ENCODE measurements at regions not wholly inside any gene's neighbourhood (a gene's known extent, or its start where the extent isn't known, plus 50 kb on each side); places are given as distances from the start of the nearest gene placed in this dataset.

DNA sequence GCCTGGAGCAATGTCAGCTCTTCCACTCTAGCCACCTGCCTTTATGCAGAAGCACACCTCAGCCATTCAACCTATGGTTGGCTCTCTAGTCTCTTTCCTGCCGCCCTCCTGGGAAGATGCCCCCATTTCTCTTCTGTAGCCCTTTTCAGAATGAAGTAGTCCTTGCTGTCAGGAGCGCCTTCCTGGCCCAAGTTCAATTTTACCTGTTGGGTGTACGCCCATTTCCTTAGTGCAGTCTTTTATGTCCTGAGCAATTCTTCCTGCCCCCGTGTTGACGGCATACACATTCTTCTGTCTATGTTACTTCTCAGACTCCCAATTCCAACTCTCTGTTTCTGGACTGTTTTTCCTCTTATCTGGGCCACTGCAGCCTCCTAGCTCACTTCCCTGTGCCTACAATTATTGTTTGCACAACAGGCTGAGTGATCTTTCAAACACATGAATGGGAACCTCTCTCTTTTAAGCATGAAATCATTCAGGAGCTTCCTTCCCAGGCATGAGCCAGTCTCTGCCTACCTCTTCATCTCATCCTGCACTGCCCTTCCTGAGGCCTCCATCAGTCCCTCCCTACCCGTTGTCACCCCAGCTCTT is 389.2 kb downstream of the CD83 start:
- H3K4me1 ChIP-seq (ENCODE audit: insufficient read depth), result peaks cover 2% of the 10 kb centered on the region
- WGBS (ENCODE audit: low lambda C conversion rate, missing lambda C conversion rate), result 76% methylated on average over 6 of the region's 6 CpGs
- no peaks in the 10 kb centered on the region for H3K9me3 ChIP-seq (ENCODE audit: low read depth)
- H4K20me1 ChIP-seq (ENCODE audit: insufficient read depth, poor library complexity, severe bottlenecking), result no peaks in the 10 kb centered on the region
- H3K27me3 ChIP-seq, result no peaks in the 10 kb centered on the region
- H3K27ac ChIP-seq, result no peak overlapping the region
- H3K79me2 ChIP-seq, result no peaks in the 10 kb centered on the region
- H3K9me2 ChIP-seq (replicated peaks; ENCODE audit: insufficient read depth), result no peaks in the 10 kb centered on the region
- no peak overlapping the region for H2AFZ ChIP-seq
- H3K36me3 ChIP-seq (replicated peaks; ENCODE audit: insufficient read depth, low read depth), result no peaks in the 10 kb centered on the region
- TF ChIP-seq EZH2 (IDR thresholded peaks at IDR 0.05; ENCODE audit: borderline replicate concordance), result no peak
- H3K4me2 ChIP-seq, result no peak overlapping the region
- DNase-seq (ENCODE audit: low spot score), result no peak
- H3K4me3 ChIP-seq, result no peak overlapping the region

- DNase-seq (ENCODE audit: low spot score), result no peak
- Histone ChIP-seq H3K9me3 (ENCODE audit: low read depth) (no peaks in the 10 kb centered on the region), H4K20me1 (ENCODE audit: insufficient read depth, poor library complexity, severe bottlenecking) (no peaks in the 10 kb centered on the region), H3K4me2 (no peak overlapping the region), H3K4me1 (ENCODE audit: insufficient read depth) (no peaks in the 10 kb centered on the region), H3K36me3 (replicated peaks; ENCODE audit: insufficient read depth, low read depth) (no peaks in the 10 kb centered on the region), H2AFZ (no peak overlapping the region), H3K27me3 (no peaks in the 10 kb centered on the region), H3K79me2 (no peaks in the 10 kb centered on the region), H3K27ac (no peak overlapping the region), H3K9me2 (replicated peaks; ENCODE audit: insufficient read depth) (no peaks in the 10 kb centered on the region), H3K4me3 (no peak overlapping the region)
- TF ChIP-seq EZH2phosphoT487 (IDR thresholded peaks at IDR 0.05; ENCODE audit: low read depth, severe bottlenecking, unreplicated experiment), result no peak
- WGBS (ENCODE audit: low lambda C conversion rate, missing lambda C conversion rate), result 88% methylated on average over 5 of the region's 5 CpGs
Measured at GRCh38 chr6:14509120-14509519, 391.5 kb downstream of the CD83 start.

DNA sequence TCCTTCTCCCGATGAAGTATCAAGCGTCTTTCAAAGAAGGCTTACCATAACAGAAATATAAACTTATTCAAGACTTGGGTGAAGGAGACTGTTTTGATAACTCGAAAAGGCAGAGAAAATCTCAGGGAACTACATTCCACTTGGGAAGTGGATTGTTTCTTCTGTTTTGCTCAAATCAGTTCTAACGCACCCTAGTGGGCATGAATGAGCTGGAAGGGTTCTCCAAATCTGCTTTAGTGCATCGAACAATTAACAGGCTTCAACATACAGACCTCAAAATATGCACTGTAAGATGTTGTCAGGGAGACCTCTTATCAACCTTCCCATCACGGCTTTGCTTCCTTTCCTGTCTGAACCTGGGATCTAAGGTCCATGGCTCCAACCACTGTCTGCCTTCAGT is 392.5 kb downstream of the CD83 start:
- no peaks in the 10 kb centered on the region for H3K9me2 ChIP-seq (replicated peaks; ENCODE audit: insufficient read depth)
- TF ChIP-seq EZH2 (IDR thresholded peaks at IDR 0.05; ENCODE audit: borderline replicate concordance) (no peak), CTCF (IDR thresholded peaks at IDR 0.05; ENCODE audit: poor library complexity) (no peak), EZH2phosphoT487 (IDR thresholded peaks at IDR 0.05; ENCODE audit: low read depth, severe bottlenecking, unreplicated experiment) (no peak)
- 85% methylated on average over 6 of the region's 6 CpGs for WGBS (ENCODE audit: low lambda C conversion rate, missing lambda C conversion rate)

GRCh38 chr6:14511061-14511586 is 393.6 kb downstream of the CD83 start:
- Histone ChIP-seq H3K27me3 (no peaks in the 10 kb centered on the region), H3K27ac (no peak overlapping the region), H3K79me2 (no peaks in the 10 kb centered on the region), H4K20me1 (ENCODE audit: insufficient read depth, poor library complexity, severe bottlenecking) (no peaks in the 10 kb centered on the region), H3K9me2 (replicated peaks; ENCODE audit: insufficient read depth) (no peaks in the 10 kb centered on the region), H3K4me1 (ENCODE audit: insufficient read depth) (no peaks in the 10 kb centered on the region), H3K4me3 (no peak overlapping the region), H3K9me3 (ENCODE audit: low read depth) (no peaks in the 10 kb centered on the region), H3K4me2 (no peak overlapping the region), H2AFZ (no peak overlapping the region), H3K36me3 (replicated peaks; ENCODE audit: insufficient read depth, low read depth) (no peaks in the 10 kb centered on the region)
- no peak for TF ChIP-seq CTCF (IDR thresholded peaks at IDR 0.05; ENCODE audit: poor library complexity)
- TF ChIP-seq EZH2phosphoT487 (IDR thresholded peaks at IDR 0.05; ENCODE audit: low read depth, severe bottlenecking, unreplicated experiment), result no peak
- TF ChIP-seq EZH2 (IDR thresholded peaks at IDR 0.05; ENCODE audit: borderline replicate concordance), result no peak
- DNase-seq (ENCODE audit: low spot score), result no peak
- WGBS (ENCODE audit: low lambda C conversion rate, missing lambda C conversion rate), result 95% methylated on average over 2 of the region's 2 CpGs

More for the DNA sequence above, 392.5 kb downstream of the CD83 start:
- no peak overlapping the region for H3K27ac ChIP-seq
- DNase-seq (ENCODE audit: low spot score), result no peak
- no peaks in the 10 kb centered on the region for H3K27me3 ChIP-seq
- no peak overlapping the region for H3K4me3 ChIP-seq
- H3K9me3 ChIP-seq (ENCODE audit: low read depth), result no peaks in the 10 kb centered on the region
- H4K20me1 ChIP-seq (ENCODE audit: insufficient read depth, poor library complexity, severe bottlenecking), result no peaks in the 10 kb centered on the region
- no peaks in the 10 kb centered on the region for H3K36me3 ChIP-seq (replicated peaks; ENCODE audit: insufficient read depth, low read depth)
- H3K4me2 ChIP-seq, result no peak overlapping the region
- no peaks in the 10 kb centered on the region for H3K4me1 ChIP-seq (ENCODE audit: insufficient read depth)
- no peak overlapping the region for H2AFZ ChIP-seq
- H3K79me2 ChIP-seq, result no peaks in the 10 kb centered on the region
